GM10266 (cell line): ENCODE measurements at regions not wholly inside any gene's neighbourhood (a gene's known extent, or its start where the extent isn't known, plus 50 kb on each side); places are given as distances from the start of the nearest gene placed in this dataset.

Experiments used
- DNase-seq: peaks from one replicate; pipeline ENCODE4 v3.0.0; 2012; ENCODE audit errors: extremely low spot score
- CTCF ChIP-seq: IDR thresholded peaks from 2 replicates; pipeline ENCODE4 v1.5.1; 2012; ENCODE audit warnings: mild to moderate bottlenecking, low read depth; ENCODE audit not compliant: control insufficient read depth, insufficient read depth; ENCODE audit errors: missing control alignments

DNA sequence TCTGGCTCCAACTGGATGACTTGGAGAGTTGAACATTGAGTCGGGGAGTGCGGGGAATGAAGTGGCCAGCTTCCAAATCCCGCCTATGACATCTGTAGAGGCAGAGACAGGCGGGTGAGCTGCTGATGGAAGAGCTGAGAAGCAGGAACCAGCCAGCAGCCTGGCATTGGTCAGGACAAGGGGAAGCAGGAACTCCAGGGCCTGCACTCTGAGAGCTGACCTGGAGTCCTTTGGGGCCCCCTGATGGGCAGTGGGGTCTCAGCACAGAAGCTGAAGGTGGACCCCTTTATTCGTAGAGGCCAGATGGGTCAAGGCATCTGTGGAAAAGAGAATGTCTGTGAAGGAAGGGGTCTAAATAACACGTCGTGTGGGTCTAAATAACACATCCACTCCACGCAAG is 57.0 kb downstream of the SEC61G start:
- no peak for TF ChIP-seq CTCF
- DNase-seq = no peak

DNA sequence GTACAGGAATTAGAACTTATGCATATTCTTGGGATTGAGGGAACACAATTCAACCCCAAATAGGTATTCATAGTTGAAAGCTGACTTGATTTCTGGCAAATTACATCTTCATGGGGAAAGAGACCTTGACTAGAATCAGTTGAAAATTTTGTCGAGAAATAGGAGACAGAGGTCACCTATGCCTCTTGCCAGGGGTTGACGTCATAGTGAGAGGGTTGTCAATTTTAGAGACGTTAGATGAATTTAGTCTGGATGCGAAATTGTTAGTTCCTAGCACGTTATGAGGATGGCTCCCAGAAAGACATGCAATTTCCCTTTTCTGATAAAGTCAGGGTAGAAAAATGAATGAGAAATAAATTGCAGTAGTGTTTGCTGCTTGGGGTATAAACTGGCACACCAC is 59.3 kb downstream of the SEC61G start:
- DNase-seq = no peak
- TF ChIP-seq CTCF = no peak

DNA sequence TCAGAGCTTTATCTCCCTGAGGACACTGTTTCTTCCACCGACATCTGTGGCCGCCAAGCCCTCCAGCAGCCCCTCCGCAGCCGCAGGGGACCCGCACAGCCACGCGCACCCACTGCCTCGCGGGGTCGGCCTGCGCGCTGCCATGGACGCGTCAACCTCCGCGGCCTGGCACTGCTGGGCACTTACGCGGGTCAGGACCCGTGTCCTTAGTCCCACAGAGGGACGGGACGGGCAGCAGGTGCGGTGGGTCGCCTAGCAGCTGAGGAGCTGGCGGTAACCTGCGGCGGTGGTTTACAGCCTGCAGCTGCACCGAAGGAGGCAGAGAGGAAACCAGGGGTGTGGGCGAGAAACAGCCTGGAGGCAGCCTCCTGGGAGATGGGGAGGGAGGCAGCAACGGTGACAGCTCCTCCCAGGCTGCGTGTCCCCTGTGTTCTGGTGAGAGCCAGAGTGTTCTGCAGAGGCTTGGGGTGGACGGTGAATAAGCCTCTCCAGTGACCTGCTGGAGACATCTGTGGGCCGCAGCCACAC is 61.3 kb downstream of the SEC61G start:
- no peak for TF ChIP-seq CTCF
- DNase-seq = no peak

DNA sequence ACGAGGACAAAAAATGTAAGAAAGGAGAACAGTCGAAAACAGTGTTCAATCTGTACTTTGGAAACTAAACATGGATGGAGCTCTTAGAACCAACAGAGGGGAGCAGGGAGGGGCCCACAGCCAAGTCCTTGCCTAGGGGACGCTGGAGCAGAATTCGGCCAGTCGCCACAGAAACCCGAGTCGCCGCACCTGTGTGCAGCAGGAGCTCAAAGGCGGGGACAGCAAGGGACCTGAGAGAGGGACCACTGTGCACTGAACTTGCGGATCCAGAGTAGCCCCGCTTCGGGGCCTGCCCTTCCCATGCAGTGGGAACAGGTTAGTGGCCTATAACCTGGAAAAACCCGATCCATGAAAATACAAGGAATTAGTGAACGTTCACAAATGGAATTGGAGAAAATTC is 68.1 kb downstream of the SEC61G start:
- no peak for TF ChIP-seq CTCF
- DNase-seq = no peak

- DNase-seq = no peak
- TF ChIP-seq CTCF = no peak
Measured at GRCh38 chr7:54690050-54690443, 69.0 kb downstream of the SEC61G start.

- no peak for TF ChIP-seq CTCF
- DNase-seq = no peak
Measured at GRCh38 chr7:54689394-54690049, 69.5 kb downstream of the SEC61G start.

DNA sequence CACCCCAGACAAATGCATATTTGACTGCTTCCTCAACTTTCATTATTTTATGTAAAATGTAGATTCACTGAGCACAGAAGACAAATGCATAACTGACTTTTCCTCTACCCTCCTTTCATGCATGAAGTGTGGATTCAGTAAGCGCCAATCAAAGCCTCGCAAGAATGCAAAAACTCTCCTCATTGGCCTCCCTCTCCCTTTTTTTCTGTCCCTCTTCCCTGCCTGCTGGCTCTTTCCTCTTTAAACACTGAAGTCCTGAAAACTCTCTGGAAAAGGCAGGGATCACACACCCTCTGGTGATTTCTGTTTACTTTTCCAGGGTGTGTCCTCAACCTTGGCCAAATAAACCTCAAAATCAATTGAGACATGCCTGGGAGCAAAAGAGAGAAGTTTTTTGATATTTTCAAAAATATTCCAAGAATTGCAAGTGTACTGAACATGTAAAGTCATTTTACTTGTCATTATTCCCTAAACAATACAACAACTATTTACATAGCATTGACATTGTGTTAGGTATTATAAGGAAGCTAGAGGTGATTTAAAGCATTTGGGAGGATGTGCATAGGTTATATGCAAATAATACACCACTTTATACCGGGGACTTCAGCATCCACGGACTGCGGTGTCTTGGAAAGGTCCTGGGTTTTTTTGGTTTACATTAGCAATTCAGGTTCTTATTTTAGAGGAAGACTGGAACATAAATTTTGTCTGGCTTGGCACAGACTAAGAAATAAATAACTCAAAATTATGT is 71.4 kb downstream of the SEC61G start:
- no peak for DNase-seq
- no peak for TF ChIP-seq CTCF
